NOMO-1 treated with dmso at 0.1 percent for 144 hours (cell line): ENCODE measurements at regions not wholly inside any gene's neighbourhood (a gene's known extent, or its start where the extent isn't known, plus 50 kb on each side); places are given as distances from the start of the nearest gene placed in this dataset.
A peak's percentile ranks its signal among the peaks of the same experiment; 100 is the strongest.
"Not testable (repeated sequence)": the region's sequence is repeated elsewhere in the genome, so short reads cannot be mapped to it uniquely, and the experiment has no call there.

Experiments
- DNase-seq: peaks from one replicate; lab custom pipeline; 2025; ENCODE audit not compliant: unreplicated experiment; lab: John Stamatoyannopoulos, UW

- no peak for DNase-seq
Observed at GRCh38 chr6:137401088-137401487, 93.1 kb downstream of the OLIG3 start.

DNA sequence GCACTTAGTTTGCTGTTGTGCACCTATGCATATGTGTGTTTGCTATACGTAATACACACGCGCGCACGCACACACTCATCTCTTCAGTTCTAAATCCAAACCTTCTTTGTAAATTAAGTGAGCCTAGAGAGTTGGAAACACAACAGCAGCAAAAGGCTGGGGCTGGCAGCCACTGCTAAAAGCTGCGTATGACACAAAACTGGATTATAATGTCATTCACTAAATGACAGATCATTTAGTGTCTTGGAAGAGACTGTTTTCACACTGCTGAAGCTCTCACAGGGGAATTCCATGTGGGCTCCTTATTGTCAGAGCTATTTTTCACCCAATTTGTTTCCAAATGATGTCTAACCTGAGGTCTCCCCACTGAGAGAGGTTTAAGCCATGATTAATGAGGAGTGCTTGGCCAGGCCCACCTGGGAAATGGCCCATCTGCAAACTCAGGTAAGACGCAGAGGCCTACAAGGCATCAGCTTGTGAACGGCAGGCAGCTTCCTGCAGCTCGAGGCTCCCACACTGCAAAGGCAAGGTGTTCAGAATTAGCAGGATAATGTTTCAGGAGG is 94.2 kb downstream of the OLIG3 start:
- DNase-seq: no peak

GRCh38 chr6:137395316-137395715 is 98.9 kb downstream of the OLIG3 start:
- no peak for DNase-seq

DNA sequence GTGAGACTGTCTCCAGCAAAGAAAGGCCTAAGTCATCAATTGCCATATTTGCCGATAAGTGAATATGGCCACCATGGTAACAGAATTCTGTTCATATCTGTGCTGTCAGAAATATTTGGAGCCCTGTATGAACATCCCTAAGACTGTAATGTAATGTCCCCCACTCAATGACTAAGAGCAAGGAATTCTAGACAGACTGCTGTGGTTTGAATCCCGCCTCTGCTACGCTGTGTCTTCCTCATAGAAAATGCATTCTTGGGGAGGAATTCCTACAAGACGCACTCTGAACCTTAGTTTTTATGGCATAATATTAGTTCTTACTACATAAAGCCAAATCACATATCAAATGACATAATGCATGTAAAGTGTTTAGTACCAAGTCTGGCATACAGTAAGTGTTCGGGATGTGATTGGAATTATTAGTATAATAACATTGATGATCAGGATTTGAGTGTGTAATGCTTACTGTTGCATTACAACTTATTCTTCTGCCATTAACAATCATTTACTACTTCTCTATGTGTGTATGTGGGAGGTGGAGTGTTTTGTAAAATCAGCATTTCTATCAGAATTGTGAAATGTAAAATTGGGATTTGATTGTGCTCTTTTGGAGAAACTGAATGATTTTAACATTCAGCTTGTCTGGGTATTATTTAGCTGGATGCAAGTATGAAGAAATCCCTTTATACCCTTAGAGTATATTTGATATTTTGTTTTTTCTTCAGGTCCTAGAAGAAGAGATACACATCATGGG is 103.0 kb downstream of the OLIG3 start:
- DNase-seq: no peak

DNA sequence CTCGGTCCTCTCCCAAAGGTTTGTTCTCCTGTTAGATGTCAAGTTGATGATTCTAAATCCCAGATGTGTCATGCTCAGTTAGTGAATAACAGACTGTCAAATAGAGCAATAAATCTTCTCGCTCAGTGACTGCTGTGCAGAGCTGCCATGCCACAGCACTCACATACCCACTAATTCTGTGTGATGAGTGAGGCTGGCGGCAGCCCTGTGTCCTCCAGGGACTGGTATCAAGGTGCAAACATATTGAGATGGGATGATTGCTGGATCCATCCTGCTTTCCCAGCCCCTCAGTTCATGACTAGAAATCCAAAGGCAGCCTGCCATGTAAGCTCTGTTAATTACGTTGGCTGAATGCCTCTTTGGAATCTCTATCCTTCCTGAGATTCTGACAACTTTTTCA is 103.9 kb downstream of the OLIG3 start:
- DNase-seq: no peak

DNA sequence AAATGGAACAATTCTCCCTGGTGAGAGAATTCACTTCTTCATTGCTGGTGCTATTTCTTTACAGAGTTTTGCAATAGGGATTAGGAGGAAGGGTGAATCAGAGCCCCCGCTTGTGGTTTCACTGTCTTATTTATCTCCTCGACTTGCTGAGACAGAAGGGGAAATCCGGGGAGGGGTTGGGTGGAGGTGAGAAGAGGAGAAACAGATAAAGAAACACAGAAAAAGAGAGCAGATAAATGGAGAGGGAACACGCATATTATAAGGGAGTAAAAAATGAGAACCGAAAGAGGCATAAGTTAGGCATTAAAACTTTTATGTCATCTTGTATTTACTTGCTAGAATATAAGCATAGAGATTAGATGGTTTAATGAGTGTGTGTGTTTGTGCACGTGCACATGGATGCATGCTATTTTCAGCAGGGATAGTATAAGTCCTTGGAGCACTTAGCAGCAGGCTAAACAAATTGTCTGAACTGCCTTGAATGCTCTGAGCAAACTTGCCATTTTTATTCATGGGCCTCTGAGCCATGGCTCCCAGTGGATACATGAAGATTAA is 105.0 kb downstream of the OLIG3 start:
- DNase-seq: peak; percentile 86

DNA sequence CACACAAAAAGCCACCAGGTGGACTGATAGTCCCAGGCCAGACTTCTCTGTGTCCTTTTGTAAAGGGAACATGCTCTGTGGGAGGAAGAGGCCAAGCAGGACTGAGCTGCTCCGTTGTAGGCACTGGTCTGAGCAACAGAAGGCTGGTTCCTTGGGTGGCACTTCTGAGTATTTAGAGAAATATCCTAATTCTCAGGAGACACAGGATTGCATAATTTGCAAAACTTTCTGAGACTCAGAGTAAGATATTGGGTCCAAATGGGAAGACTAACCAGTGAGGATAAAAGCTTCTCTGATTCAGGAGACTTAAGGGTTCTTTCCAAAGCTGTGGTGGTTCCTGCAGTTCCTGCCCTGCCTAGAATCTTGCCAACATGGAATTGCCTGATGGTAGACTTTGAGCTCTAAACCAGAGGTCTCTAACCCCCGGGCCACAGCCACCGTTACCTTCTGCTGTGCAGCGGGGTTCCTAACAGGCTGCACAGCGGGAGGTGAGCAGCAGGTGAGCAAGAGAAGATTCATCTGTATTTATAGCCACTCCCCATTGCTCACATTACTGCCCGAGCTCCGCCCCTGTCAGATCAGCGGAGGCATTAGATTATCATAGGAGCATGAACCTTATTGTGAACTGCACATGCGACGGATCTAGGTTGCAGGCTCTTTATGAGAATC is 107.0 kb downstream of the OLIG3 start:
- no peak for DNase-seq

DNA sequence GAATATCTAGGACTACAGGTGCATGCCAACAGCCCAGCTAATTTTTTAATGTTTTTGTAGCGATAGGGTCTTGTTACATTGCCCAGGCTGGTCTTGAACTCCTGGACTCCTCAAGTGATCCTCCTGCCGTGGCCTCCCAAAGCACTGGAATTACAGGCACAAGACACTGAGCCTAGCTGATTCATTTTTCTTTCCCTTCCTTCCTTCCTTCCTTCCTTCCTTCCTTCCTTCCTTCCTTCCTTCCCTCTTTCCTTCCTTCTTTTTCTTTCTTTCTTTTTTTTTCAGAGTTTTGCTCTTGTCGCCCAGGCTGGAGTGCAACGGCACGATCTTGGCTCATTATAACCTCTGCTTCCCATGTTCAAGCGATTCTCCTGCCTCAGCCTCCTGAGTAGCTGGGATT is 110.9 kb downstream of the OLIG3 start:
- DNase-seq: not testable (repeated sequence)

DNA sequence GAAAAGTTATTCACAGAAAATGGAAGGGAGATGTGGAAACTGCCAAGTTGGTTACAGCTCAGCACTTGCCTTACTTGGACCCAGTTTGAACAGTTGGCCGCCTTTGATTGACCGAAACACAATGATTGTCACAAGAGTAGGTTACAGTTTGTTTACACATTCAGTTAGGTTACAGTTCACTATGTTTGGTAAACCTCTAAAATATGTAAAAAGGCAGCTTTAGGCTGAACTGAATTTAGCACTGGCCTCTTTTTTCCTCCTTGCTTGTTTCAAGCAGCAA is 116.2 kb downstream of the OLIG3 start:
- no peak for DNase-seq

DNA sequence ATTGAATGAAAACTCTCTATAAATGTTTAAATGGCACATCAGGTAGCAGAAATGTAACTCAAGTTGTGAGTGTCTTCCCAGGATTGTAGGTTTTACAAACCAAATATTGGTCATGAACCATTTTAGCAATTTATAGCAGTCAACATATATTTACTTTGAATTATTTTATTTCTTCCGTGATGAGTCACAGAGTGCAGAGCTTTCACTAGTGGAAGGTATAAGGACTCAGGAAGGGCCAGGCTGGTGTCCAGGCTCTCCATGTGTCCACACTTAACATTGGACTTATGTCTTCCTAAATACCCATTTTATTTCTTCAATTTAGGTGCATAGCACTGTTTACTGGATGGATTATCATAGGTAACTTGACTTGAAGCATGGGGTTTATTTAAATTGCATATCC is 120.9 kb downstream of the OLIG3 start:
- DNase-seq: no peak

DNA sequence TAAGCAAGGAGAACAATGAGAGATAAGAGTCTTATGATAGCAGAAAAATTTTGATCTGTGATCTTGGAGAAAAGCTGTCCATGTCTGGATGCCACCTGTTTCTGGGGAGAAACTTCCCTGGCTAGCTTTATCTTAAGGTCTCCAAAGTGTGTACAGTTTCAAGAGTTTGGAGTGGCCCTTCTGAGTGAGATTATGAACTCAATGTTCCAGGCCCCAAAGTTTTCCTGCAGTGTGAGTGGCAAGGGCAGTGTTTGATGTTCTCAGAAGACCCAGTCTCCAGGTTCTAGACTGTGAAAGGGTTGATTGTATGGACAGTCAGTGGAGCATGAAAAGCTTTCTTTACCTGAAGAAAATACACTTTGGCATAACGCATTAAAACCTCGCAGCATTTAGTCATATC is 121.7 kb downstream of the OLIG3 start:
- DNase-seq: no peak

DNA sequence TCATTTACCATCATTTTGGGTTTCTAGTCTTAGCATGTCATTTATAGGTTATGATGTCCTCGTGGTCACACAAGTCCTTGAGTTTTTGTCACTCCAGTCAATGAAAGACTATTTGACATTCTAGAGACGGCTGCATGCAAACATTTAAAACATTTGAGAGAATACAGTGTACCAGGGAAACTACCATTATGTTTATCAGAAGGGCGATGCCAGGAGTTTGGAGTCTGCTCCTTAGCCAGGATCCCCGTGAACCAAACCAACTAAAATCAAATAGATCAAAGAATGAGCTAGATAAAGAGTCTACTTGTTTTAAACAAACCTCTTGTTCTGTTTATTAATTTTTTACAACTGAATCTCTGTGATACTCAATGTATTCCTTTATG is 122.6 kb downstream of the OLIG3 start:
- no peak for DNase-seq

- peak; percentile 39 for DNase-seq
Observed at GRCh38 chr6:137370871-137371633, 123.1 kb downstream of the OLIG3 start.

DNA sequence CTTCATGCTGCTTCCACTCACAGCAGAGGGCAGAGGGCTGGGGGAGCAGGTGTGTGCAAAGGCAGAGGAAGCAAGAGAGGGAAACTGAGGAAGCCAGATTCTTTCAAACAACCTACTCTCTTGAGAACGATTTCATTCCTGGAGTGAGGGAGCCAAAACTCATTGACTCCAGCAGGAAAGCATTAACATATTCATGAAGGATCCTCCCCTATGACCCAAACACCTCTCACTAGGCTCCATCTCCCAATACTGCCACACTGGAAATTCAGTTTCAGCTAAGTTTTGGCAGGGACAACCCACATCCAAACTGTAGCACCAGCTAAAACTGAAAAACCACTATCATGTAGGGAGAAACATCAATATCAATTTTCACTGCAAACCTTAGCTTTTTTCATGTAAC is 125.1 kb downstream of the OLIG3 start:
- no peak for DNase-seq

DNA sequence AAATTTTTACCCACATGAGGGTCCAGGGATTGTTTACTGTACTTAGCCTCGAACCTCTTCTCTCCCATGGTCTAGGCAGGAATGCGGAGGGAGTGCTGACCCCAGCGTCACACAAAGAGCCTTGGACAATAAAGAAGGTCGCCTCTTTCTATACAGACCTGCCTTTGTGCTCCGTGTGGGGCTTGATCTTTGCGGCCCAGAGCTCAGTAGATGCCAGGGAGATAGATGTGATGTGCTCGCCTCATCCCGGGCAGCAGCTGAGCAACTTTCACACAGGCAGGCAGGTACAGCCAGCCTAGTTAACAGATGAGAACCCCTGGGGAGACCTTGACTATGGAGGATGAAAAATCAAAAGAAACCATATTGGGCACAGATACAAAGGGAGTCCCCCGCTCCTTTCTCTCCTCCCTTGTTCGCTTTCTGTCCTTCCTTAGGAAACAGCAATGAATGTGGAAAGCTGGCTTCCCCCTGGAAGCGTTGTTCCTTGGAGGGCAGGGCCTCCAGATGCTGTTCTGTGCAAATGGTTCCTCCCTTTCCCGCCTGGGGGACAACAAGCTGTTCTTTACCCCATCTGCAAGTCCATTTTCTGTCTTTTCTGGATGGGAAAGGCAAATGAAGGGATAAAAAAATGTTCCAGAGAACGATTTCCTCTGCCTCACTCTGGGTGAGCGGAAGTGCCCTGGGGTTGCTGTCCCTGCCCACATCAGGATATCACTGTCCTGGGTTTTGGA is 128.3 kb downstream of the OLIG3 start:
- DNase-seq: no peak

DNA sequence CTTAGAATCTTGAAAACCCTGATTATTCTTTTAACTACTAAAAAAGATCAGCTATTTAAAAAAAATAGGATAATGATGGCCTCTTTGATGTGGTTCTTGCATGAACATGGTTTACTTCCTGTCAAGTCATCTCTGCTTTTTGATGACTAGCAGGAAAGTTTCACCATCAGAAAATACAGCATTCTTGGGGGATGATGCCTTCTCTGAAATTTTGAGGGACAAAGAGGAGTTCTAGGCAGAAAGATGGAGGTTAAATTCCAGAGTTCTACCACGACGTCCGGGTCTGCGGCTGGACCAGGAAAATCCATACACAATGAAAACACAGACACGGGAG is 130.4 kb downstream of the OLIG3 start:
- no peak for DNase-seq

- no peak for DNase-seq
Observed at GRCh38 chr6:137362878-137363804, 131.1 kb downstream of the OLIG3 start.

DNA sequence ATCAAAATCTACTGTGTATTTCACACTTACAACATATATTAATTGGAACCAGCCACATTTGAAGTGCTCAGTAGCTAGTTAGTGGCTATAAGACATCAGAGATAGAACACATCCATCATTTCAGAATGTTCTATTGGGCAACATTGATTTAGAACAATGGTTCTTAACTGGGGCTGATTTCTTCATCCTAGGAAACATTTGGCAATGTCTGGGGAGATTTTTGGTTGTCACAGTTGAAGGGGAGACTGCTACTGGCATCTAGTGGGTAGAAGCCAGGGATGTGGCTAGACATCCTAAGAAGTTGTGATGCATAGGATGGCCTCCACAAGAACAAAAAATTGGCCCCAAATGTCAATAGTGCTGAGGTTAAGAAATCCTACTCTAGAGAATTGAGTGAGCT is 132.5 kb downstream of the OLIG3 start:
- peak; percentile 48 for DNase-seq

DNA sequence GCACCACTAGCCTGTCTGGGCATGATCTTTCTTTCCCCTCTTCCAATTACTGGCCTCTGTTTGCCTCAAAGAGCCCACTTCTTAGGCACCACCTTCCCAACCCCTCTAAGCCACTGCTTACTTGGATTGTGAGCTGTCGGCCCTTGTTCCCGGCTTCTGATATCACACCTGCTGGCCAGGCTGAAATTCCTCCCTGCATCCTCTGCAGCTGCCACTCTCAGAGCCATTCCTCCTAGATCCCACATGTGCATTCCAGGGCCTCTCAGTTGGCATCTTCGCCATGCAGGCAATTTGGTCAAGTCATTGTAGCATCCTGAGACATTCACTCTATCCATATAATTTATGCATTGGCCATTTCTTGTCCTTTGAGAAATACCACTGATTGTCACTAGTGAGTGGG is 135.9 kb downstream of the OLIG3 start:
- DNase-seq: no peak

GRCh38 chr6:137357948-137358266 is 136.3 kb downstream of the OLIG3 start:
- DNase-seq: no peak
